H4 (cell line): ENCODE measurements at regions not wholly inside any gene's neighbourhood (a gene's known extent, or its start where the extent isn't known, plus 50 kb on each side); places are given as distances from the start of the nearest gene placed in this dataset.
"Not testable (repeated sequence)": the region's sequence is repeated elsewhere in the genome, so short reads cannot be mapped to it uniquely, and the experiment has no call there.

Experiments
- DNase-seq: peaks from one replicate; pipeline ENCODE4 v3.0.0-alpha.2; 2015; ENCODE audit warnings: low spot score

DNA sequence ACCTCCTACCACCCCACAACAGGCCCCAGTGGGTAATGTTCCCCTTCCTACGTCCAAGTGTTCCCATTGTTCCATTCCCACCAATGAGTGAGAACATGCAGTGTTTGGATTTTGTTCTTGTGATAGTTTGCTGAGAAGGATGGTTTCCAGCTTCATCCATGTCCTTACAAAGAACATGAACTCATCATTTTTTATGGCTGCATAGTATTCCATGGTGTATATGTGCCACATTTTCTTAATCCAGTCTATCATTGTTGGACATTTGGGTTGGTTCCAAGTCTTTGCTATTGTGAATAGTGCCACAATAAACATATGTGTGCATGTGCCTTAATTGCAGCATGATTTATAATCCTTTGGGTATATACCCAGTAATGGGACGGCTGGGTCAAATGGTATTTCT lies 81.6 kb downstream of the P2RY10 start:
- not testable (repeated sequence) for DNase-seq

- DNase-seq = no peak
Measured at GRCh38 chrX:79035421-79035820, 90.2 kb downstream of the P2RY10 start.

- DNase-seq = no peak
Measured at GRCh38 chrX:79036157-79036880, 91.1 kb downstream of the P2RY10 start.

- DNase-seq = no peak
Measured at GRCh38 chrX:79065696-79066095, 78.8 kb upstream of the GPR174 start.

DNA sequence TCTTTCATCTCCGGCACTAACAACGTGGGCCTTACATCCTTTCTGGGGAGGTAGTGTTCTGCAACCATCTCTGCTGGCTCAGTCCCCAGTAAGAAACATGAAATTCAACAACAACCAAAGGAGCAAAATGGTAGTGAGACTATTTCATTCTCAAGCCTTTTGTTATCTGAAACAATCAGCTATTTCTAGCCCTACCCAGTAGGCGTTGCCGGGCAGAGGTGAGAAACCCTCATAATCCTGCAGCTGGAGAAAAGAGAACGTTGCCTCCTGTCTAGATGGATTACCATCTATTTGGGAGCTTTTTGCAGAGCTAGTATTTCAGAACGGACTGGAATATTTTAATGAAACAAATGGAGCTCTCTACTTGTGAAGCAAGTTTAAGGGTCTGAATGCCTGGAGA lies 66.4 kb upstream of the GPR174 start:
- DNase-seq = no peak

DNA sequence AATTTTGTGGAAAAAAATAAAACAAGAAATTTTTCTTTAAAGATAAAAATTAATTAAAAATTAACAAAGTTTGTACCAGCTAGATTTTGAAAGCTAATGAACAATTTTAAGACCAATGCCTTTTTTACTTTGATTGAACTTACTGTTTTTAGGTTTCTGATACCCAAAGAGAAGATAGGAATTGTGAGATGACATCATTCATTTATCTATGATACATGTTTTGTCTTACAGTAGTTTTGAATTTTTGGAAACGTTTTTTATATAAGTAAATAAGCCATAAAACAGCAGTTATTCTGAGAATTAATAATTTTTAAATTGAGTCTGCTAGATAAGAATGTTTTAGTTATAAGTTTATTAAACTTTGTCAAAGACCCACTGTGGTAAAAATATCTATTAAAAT lies 65.0 kb upstream of the GPR174 start:
- no peak for DNase-seq

DNA sequence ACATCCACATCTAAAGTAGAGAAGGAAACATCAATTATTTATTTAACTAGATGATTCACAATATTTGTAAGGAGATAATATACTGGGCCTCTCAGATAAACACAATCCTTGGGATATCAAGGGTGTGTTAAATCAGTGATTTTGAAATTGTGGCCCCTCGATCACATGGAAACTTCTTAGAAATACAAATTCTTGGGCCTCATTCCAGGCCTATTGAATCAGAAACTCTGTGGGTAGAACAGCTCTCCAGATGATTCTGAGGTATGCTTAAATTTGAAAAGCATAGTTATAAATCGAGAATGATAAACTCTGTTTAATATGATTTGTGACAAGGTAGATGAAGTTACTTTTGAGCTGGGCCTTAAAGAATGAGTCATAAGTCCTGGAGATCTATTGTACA lies 64.3 kb upstream of the GPR174 start:
- no peak for DNase-seq

- DNase-seq = peak; percentile 27
Measured at GRCh38 chrX:79081895-79082512, 62.5 kb upstream of the GPR174 start.

DNA sequence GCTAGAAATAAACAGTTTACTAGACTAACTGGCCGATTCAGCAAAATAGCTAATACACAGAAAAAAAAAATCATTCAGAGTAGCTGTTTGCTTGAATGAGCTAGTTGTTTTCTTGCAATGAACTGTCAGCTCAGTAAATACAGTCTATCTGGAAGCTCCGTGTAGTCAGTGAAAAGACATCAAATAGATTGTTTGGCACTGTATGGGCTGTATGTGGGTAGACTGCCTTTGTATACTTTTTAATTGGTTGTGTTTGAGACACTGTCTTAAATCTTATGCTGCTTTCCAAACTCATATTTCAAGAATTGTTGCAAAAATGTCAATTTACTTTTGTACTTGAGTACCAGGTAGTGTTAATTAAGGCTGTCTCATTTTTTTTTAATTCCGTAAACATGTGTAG lies 61.6 kb upstream of the GPR174 start:
- DNase-seq = no peak

- no peak for DNase-seq
Measured at GRCh38 chrX:79084923-79085322, 59.6 kb upstream of the GPR174 start.

DNA sequence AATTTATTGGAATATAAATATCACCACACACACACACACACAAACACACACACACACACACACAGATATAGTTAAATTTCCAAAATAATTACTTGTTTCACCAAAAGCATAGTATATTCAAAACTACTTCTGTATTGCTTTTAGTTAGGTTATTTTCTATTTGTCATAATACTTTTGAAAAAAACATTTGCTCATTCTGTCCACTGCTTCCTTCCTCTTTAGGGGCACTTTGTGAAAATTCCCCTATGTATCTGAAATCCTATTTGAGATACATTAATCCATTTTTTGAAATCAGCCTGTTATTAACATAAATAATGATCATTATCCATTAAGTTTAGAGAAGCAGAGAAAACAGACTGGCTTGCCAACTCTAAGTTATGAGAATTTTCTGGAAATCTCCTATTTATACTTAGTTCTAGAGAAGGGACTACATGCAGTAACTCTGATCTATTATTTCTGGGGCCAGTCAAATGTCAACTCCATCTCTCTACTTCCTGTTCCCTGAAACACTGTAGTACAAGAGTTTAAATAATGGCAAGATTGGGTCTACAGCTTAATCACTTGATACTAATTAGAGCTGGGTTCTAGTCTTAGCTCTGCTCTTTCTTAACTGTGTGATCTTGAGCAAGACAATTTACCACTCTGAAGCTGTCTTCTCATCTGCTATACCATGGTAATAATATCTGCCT lies 54.4 kb upstream of the GPR174 start:
- no peak for DNase-seq

DNA sequence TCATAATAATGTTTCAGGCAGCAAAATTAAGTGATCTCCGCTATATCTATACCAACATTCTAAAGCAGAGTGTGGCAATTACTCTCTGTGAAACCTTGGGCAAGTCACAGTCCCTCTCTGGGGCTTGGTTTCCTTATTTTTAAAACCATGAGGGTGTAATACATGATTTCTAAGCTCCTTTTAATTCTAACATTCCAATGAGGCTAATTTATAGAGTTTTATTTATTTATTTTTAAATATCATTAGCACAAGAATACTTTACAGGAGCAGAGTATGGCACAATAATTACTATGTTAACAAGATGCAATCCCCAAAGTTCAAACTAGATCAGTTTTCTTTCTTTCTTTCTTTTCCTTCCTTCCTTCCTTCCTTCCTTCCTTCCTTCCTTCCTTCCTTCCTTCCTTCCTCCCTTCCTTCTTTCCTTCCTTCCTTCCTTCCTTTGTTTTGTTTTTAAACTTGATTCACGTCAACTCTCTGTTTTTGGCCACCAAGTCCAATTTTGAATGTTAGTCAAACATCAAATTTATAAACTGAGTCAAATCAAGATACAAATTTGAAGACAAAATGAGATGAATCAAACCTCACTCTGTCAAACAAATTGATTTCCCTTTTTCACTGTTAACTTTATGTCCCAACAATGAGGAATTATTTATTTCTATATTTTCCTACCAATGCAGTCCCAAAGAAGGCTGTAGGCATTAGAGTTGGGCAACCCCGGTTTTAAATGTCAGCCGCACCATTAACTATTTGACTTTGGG lies 50.2 kb upstream of the GPR174 start:
- DNase-seq = no peak
